PFSK-1 (cell line): ENCODE measurements at regions not wholly inside any gene's neighbourhood (a gene's known extent, or its start where the extent isn't known, plus 50 kb on each side); places are given as distances from the start of the nearest gene placed in this dataset.

ENCODE experiments used
- FOXP2 ChIP-seq: optimal IDR thresholded peaks from 2 replicates; pipeline ENCODE3; 2011; ENCODE audit warnings: borderline replicate concordance, control low read depth, inconsistent platforms; ENCODE audit not compliant: insufficient read depth; ENCODE audit errors: extremely low read length, extremely low read depth
- POLR2AphosphoS5 ChIP-seq: IDR thresholded peaks from 2 replicates; pipeline ENCODE4 v1.6.1; 2012; ENCODE audit warnings: low read depth, mild to moderate bottlenecking, control low read depth, low read length, moderate library complexity
- SIN3A ChIP-seq: IDR thresholded peaks from 2 replicates; pipeline ENCODE4 v1.6.1; 2012; ENCODE audit warnings: mild to moderate bottlenecking, low read length, moderate library complexity, borderline replicate concordance; ENCODE audit not compliant: insufficient read depth
- TAF1 ChIP-seq: IDR thresholded peaks from 2 replicates; pipeline ENCODE4 v1.6.1; 2012; ENCODE audit warnings: low read length, control low read depth, borderline replicate concordance; ENCODE audit not compliant: insufficient read depth
- TF ChIP-seq, protein P1 (sequence below), 2 experiments: IDR thresholded peaks; 2 replicates each; pipeline versions ENCODE4 v1.6.1 to v1.8.0; 2011 to 2012; ENCODE audit warnings: low read depth in 2 of 2, low read length in 2 of 2, control low read depth in 1 of 2, inconsistent platforms in 1 of 2, mild to moderate bottlenecking in 1 of 2, moderate library complexity in 1 of 2; ENCODE audit not compliant: insufficient read depth in 1 of 2

DNA sequence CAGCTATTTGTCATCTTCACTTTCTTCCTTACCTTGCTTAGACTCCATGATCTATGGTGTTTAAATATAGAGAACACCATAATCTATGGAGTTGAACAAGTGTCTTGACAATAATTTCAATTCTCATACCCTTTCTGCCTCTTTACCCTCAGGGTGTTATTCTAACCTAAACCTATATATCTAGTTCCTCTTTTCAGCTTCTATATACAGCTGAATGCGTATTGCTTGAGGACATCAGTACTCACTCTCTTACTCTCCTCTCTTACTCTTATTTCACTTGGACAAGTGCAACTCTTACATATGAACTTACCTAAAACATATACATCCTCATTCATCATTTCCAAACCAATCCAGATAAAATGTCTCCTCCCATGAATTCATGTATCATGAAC, 187.1 kb downstream of the RAP2B start:
- TF ChIP-seq, protein P1, sequence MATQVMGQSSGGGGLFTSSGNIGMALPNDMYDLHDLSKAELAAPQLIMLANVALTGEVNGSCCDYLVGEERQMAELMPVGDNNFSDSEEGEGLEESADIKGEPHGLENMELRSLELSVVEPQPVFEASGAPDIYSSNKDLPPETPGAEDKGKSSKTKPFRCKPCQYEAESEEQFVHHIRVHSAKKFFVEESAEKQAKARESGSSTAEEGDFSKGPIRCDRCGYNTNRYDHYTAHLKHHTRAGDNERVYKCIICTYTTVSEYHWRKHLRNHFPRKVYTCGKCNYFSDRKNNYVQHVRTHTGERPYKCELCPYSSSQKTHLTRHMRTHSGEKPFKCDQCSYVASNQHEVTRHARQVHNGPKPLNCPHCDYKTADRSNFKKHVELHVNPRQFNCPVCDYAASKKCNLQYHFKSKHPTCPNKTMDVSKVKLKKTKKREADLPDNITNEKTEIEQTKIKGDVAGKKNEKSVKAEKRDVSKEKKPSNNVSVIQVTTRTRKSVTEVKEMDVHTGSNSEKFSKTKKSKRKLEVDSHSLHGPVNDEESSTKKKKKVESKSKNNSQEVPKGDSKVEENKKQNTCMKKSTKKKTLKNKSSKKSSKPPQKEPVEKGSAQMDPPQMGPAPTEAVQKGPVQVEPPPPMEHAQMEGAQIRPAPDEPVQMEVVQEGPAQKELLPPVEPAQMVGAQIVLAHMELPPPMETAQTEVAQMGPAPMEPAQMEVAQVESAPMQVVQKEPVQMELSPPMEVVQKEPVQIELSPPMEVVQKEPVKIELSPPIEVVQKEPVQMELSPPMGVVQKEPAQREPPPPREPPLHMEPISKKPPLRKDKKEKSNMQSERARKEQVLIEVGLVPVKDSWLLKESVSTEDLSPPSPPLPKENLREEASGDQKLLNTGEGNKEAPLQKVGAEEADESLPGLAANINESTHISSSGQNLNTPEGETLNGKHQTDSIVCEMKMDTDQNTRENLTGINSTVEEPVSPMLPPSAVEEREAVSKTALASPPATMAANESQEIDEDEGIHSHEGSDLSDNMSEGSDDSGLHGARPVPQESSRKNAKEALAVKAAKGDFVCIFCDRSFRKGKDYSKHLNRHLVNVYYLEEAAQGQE (IDR thresholded peaks at IDR 0.05; ENCODE audit: insufficient read depth in 1 of 2, low read depth in 2 of 2, low read length in 2 of 2) = no peak
- TF ChIP-seq FOXP2 = no peak
- TF ChIP-seq POLR2AphosphoS5 = no peak
- no peak for TF ChIP-seq SIN3A
- TF ChIP-seq TAF1 = no peak

GRCh38 chr3:153350420-153350819, 188.4 kb downstream of the RAP2B start:
- TF ChIP-seq SIN3A (no peak), TAF1 (no peak), FOXP2 (no peak), POLR2AphosphoS5 (no peak)
- TF ChIP-seq, protein P1 (IDR thresholded peaks at IDR 0.05; ENCODE audit: insufficient read depth in 1 of 2, low read depth in 2 of 2, low read length in 2 of 2) = no peak

DNA sequence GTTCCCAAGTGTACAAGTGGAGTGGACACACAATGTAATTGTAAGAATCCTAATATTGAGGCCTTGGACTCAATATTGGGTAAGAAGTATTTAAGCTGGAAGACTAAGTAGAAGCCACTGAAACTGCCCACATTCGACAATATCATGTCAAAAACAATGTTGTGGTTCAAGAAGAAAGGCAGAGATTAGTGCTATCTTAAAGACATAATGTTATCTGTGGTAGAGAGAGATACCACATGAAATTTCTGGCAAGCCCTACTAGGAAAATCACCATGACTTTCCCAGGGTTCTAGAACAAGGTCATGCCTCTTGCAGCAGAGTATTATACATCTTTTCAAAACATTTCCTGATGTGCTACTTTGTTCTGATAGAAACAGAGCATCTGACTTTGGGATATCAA, 192.6 kb downstream of the RAP2B start:
- TF ChIP-seq, protein P1 (IDR thresholded peaks at IDR 0.05; ENCODE audit: insufficient read depth in 1 of 2, low read depth in 2 of 2, low read length in 2 of 2) = no peak
- TF ChIP-seq FOXP2 = no peak
- no peak for TF ChIP-seq TAF1
- TF ChIP-seq SIN3A = no peak
- no peak for TF ChIP-seq POLR2AphosphoS5

- TF ChIP-seq POLR2AphosphoS5 (no peak), TAF1 (no peak), SIN3A (no peak), FOXP2 (no peak)
- TF ChIP-seq, protein P1 (IDR thresholded peaks at IDR 0.05; ENCODE audit: insufficient read depth in 1 of 2, low read depth in 2 of 2, low read length in 2 of 2) = no peak
These were observed 193.5 kb downstream of the RAP2B start for GRCh38 chr3:153355559-153355958.

GRCh38 chr3:153356908-153357307, 194.9 kb downstream of the RAP2B start:
- TF ChIP-seq, protein P1 (IDR thresholded peaks at IDR 0.05; ENCODE audit: insufficient read depth in 1 of 2, low read depth in 2 of 2, low read length in 2 of 2) = no peak
- no peak for TF ChIP-seq TAF1
- no peak for TF ChIP-seq SIN3A
- no peak for TF ChIP-seq POLR2AphosphoS5
